IMR-90 (cell line): ENCODE measurements at regions not wholly inside any gene's neighbourhood (a gene's known extent, or its start where the extent isn't known, plus 50 kb on each side); places are given as distances from the start of the nearest gene placed in this dataset.

Source experiments
- ATAC-seq: fragments of 200-7000 bp; cut with Tn5 transposase; 2 replicates; pipeline ENCODE4 v1.9.1; 2020; ENCODE audit warnings: low read depth, mild to moderate bottlenecking, moderate library complexity
- BruUV-seq: library from RNA; stranded (reverse); fragments of 400-500 nt; replicated peaks from 2 replicates; lab custom pipeline; 2021; lab: Mats Ljungman, UMichigan
- CTCF ChIA-PET: fragments of 300-600 bp; formaldehyde crosslinking; extraction: SDS; loops from one replicate; lab custom pipeline; 2021; ENCODE audit warnings: antibody characterized with exemption; lab: Yijun Ruan, JAX
- POLR2A ChIA-PET: fragments of 300-600 bp; sonication (Branson Sonifier 250); formaldehyde crosslinking; loops from one replicate; lab custom pipeline; 2022; ENCODE audit warnings: antibody characterized with exemption; ENCODE audit not compliant: unreplicated experiment; lab: Charles Lee
- DNase-seq: peaks from one replicate; pipeline ENCODE4 v3.0.0; 2013
- H2AFZ ChIP-seq: replicated peaks from 2 replicates; pipeline ENCODE3; 2013; ENCODE audit warnings: low read length, mild to moderate bottlenecking; ENCODE audit not compliant: poor library complexity
- H2AK5ac ChIP-seq: 2 replicates; pipeline ENCODE4 v1.6.1; 2013; ENCODE audit warnings: low read depth, low read length, inconsistent platforms
- H2AK9ac ChIP-seq: replicated peaks from 2 replicates; pipeline ENCODE3; 2013; ENCODE audit warnings: mild to moderate bottlenecking, low read depth, low read length, moderate library complexity; ENCODE audit not compliant: poor library complexity
- H2BK120ac ChIP-seq: 2 replicates; pipeline ENCODE4 v1.6.1; 2013; ENCODE audit warnings: low read depth, low read length, inconsistent platforms
- H2BK15ac ChIP-seq: 3 replicates; pipeline ENCODE4 v1.6.1; 2013; ENCODE audit warnings: low read depth, low read length, inconsistent platforms
- H2BK20ac ChIP-seq: 2 replicates; pipeline ENCODE4 v1.6.1; 2013; ENCODE audit warnings: low read depth, mild to moderate bottlenecking, inconsistent platforms, low read length, moderate library complexity
- H2BK5ac ChIP-seq: 2 replicates; pipeline ENCODE4 v1.6.1; 2013; ENCODE audit warnings: mild to moderate bottlenecking, low read depth, low read length, inconsistent platforms; ENCODE audit not compliant: poor library complexity, severe bottlenecking
- H3K14ac ChIP-seq: replicated peaks from 2 replicates; pipeline ENCODE4 v1.6.1; 2013; ENCODE audit warnings: low read depth, low read length, inconsistent platforms
- H3K18ac ChIP-seq: 2 replicates; pipeline ENCODE4 v1.6.1; 2013; ENCODE audit warnings: low read depth, low read length, control low read depth
- H3K23ac ChIP-seq: 2 replicates; pipeline ENCODE4 v1.6.1; 2013; ENCODE audit warnings: low read depth, low read length, inconsistent platforms
- H3K27ac ChIP-seq: 2 replicates; pipeline ENCODE4 v1.5.1; 2013; ENCODE audit warnings: mild to moderate bottlenecking, control low read depth, low read length; ENCODE audit not compliant: insufficient read depth
- H3K27me3 ChIP-seq: 2 replicates; pipeline ENCODE4 v1.6.1; 2013; ENCODE audit warnings: low read length; ENCODE audit not compliant: control insufficient read depth, insufficient read depth
- H3K36me3 ChIP-seq: 2 replicates; pipeline ENCODE4 v1.6.1; 2013; ENCODE audit warnings: low read length, mixed read lengths; ENCODE audit not compliant: control insufficient read depth, insufficient read depth
- H3K4ac ChIP-seq: 2 replicates; pipeline ENCODE4 v1.6.1; 2013; ENCODE audit warnings: low read depth, low read length, inconsistent platforms
- H3K4me1 ChIP-seq: 2 replicates; pipeline ENCODE4 v1.6.1; 2013; ENCODE audit warnings: low read length, mixed read lengths; ENCODE audit not compliant: control insufficient read depth, insufficient read depth
- H3K4me2 ChIP-seq: 2 replicates; pipeline ENCODE4 v1.6.1; 2013; ENCODE audit warnings: low read depth, mild to moderate bottlenecking, control low read depth, low read length, moderate library complexity
- H3K4me3 ChIP-seq: 2 replicates; pipeline ENCODE4 v1.5.1; 2013; ENCODE audit warnings: low read depth, mild to moderate bottlenecking, control low read depth, low read length, moderate library complexity; ENCODE audit not compliant: insufficient read depth
- H3K56ac ChIP-seq: 2 replicates; pipeline ENCODE4 v1.6.1; 2013; ENCODE audit warnings: low read length, inconsistent platforms; ENCODE audit not compliant: insufficient read depth; ENCODE audit errors: extremely low read depth
- H3K79me1 ChIP-seq, 2 experiments: 2 replicates each; pipeline ENCODE4 v1.6.1; 2013; ENCODE audit warnings: low read length in 2 of 2, inconsistent platforms in 1 of 2, low read depth in 1 of 2
- H3K9ac ChIP-seq: 2 replicates; pipeline ENCODE4 v1.6.1; 2013; ENCODE audit warnings: low read depth, low read length, control low read depth
- H3K9me1 ChIP-seq: 2 replicates; pipeline ENCODE4 v1.6.1; 2013; ENCODE audit warnings: low read length, inconsistent platforms; ENCODE audit not compliant: insufficient read depth
- H3K9me3 ChIP-seq: 2 replicates; pipeline ENCODE4 v1.6.1; 2013; ENCODE audit warnings: low read length; ENCODE audit not compliant: control insufficient read depth, insufficient read depth
- H4K20me1 ChIP-seq: 2 replicates; pipeline ENCODE4 v1.6.1; 2013; ENCODE audit warnings: low read length, inconsistent platforms; ENCODE audit not compliant: insufficient read depth
- H4K5ac ChIP-seq: 2 replicates; pipeline ENCODE4 v1.6.1; 2013; ENCODE audit warnings: mild to moderate bottlenecking, low read depth, low read length, control low read depth
- H4K8ac ChIP-seq, 2 experiments: 2 replicates each; pipeline ENCODE4 v1.6.1; 2013; ENCODE audit warnings: low read depth in 2 of 2, low read length in 2 of 2, control low read depth in 1 of 2, inconsistent platforms in 1 of 2
- H4K91ac ChIP-seq: 2 replicates; pipeline ENCODE4 v1.6.1; 2013; ENCODE audit warnings: low read depth, low read length, inconsistent platforms; ENCODE audit not compliant: insufficient read depth
- BHLHE40 ChIP-seq: fragments of 150-350 bp; IDR thresholded peaks from 2 replicates; pipeline ENCODE4 v1.6.1; 2016; ENCODE audit warnings: mild to moderate bottlenecking, low read depth, low read length
- CEBPB ChIP-seq: IDR thresholded peaks from 2 replicates; pipeline ENCODE4 v1.6.1; 2012; ENCODE audit warnings: low read depth, low read length, improper control_type of control experiment
- CHD1 ChIP-seq: IDR thresholded peaks from 2 replicates; pipeline ENCODE4 v1.6.1; 2012; ENCODE audit warnings: low read depth, low read length, improper control_type of control experiment
- CTCF ChIP-seq: conservative IDR thresholded peaks from 2 replicates; pipeline ENCODE4 v1.5.1; 2012; ENCODE audit warnings: mild to moderate bottlenecking, low read depth, low read length, improper control_type of control experiment
- ELK1 ChIP-seq: fragments of 150-350 bp; IDR thresholded peaks from 2 replicates; pipeline ENCODE4 v1.6.1; 2016; ENCODE audit warnings: low read depth, mild to moderate bottlenecking, low read length, moderate library complexity, borderline replicate concordance
- FOS ChIP-seq: fragments of 150-350 bp; IDR thresholded peaks from 2 replicates; pipeline ENCODE4 v1.6.1; 2016; ENCODE audit warnings: low read depth, low read length
- MAFK ChIP-seq: IDR thresholded peaks from 2 replicates; pipeline ENCODE4 v1.6.1; 2012; ENCODE audit warnings: low read depth, low read length, improper control_type of control experiment
- MAZ ChIP-seq: IDR thresholded peaks from 2 replicates; pipeline ENCODE4 v1.6.1; 2012; ENCODE audit warnings: low read depth, mild to moderate bottlenecking, low read length, improper control_type of control experiment, moderate library complexity, borderline replicate concordance
- MXI1 ChIP-seq: IDR thresholded peaks from 2 replicates; pipeline ENCODE4 v1.6.1; 2012; ENCODE audit warnings: low read depth, mild to moderate bottlenecking, low read length, moderate library complexity, borderline replicate concordance
- NFE2L2 ChIP-seq: fragments of 150-350 bp; IDR thresholded peaks from 2 replicates; pipeline ENCODE4 v1.6.1; 2016; ENCODE audit warnings: low read depth, mild to moderate bottlenecking, low read length
- POLR2A ChIP-seq: IDR thresholded peaks from 2 replicates; pipeline ENCODE4 v1.6.1; 2012; ENCODE audit warnings: mild to moderate bottlenecking, low read depth, low read length
- RAD21 ChIP-seq: IDR thresholded peaks from 2 replicates; pipeline ENCODE4 v1.6.1; 2012; ENCODE audit warnings: low read length, improper control_type of control experiment
- RCOR1 ChIP-seq: IDR thresholded peaks from 2 replicates; pipeline ENCODE4 v1.6.1; 2012; ENCODE audit warnings: mild to moderate bottlenecking, low read length, improper control_type of control experiment; ENCODE audit not compliant: insufficient replicate concordance
- RFX5 ChIP-seq: IDR thresholded peaks from 2 replicates; pipeline ENCODE4 v1.8.0; 2012; ENCODE audit warnings: low read depth, mild to moderate bottlenecking, low read length, moderate library complexity
- SMC3 ChIP-seq: fragments of 150-350 bp; IDR thresholded peaks from 2 replicates; pipeline ENCODE4 v1.6.1; 2016; ENCODE audit warnings: low read depth, mild to moderate bottlenecking, antibody characterized with exemption, low read length, moderate library complexity
- USF2 ChIP-seq: fragments of 150-350 bp; IDR thresholded peaks from 2 replicates; pipeline ENCODE4 v1.6.1; 2017; ENCODE audit warnings: mild to moderate bottlenecking, antibody characterized with exemption, low read length, low read depth
- WGBS, 2 experiments: methylation state at CpG; one replicate each; pipeline versions ENCODE4 v1.1.5 to v1.1.7; 2013; ENCODE audit warnings: missing lambda C conversion rate in 2 of 2; ENCODE audit not compliant: insufficient read length in 1 of 2; ENCODE audit errors: extremely low coverage in 2 of 2; 5-methylcytosine and 5-hydroxymethylcytosine counted together
- dilution Hi-C: fragments of 300-500 bp; cut with HindIII; formaldehyde crosslinking; loops from one replicate; pipeline ENCODE4 v1.14.3; 2018; ENCODE audit warnings: low sequenced_read_pairs; ENCODE audit not compliant: unreplicated experiment
- in situ Hi-C: fragments of 300-500 bp; cut with MboI; formaldehyde crosslinking; loops from 3 replicates; pipeline ENCODE4 v1.14.3; 2019; ENCODE audit warnings: low sequenced_read_pairs, inconsistent platforms, mixed read lengths
- intact Hi-C: fragments of 100-400 bp; cut with micrococcal nuclease; formaldehyde crosslinking; loops from 2 replicates; pipeline ENCODE4 v1.10.0; 2022

GRCh38 chr13:51534041-51534817, 50.0 kb upstream of the WDFY2 start:
- in situ Hi-C loops (no loop called here), intact Hi-C loops (no loop called here), dilution Hi-C loops (no loop called here)
- Histone ChIP-seq H3K27me3 (no peaks in the 10 kb centered on the region), H2AK9ac (no peak overlapping the region), H3K4me1 (0 out of 2 replicates have a peak, but pooled peaks cover under 1% of the 10 kb centered on the region), H2BK15ac (no peak overlapping the region), H4K20me1 (no peaks in the 10 kb centered on the region), H4K5ac (no peak overlapping the region), H3K79me1 (no peaks in the 10 kb centered on the region), H3K36me3 (no peaks in the 10 kb centered on the region), H3K9me3 (no peaks in the 10 kb centered on the region), H3K4ac (no peak overlapping the region), H3K56ac (no peak overlapping the region), H3K4me2 (no peak overlapping the region), H4K91ac (no peak overlapping the region), H2BK20ac (no peak overlapping the region), H3K9me1 (no peaks in the 10 kb centered on the region), H2AK5ac (no peak overlapping the region), H3K9ac (no peak overlapping the region), H3K18ac (no peak overlapping the region), H4K8ac (no peak overlapping the region), H3K27ac (no peak overlapping the region), H2BK5ac (no peak overlapping the region), H2BK120ac (no peak overlapping the region), H3K4me3 (no peak overlapping the region), H3K14ac (no peak overlapping the region), H3K23ac (no peak overlapping the region), H2AFZ (peak overlapping the region; percentile 73)
- ChIA-PET POLR2A (no interaction called here), CTCF (interaction anchor here (0.7 kb wide), 1 partner anchor 59 kb away, joined by 3 read pairs; no protein-coding TSS in a partner anchor)
- DNase-seq (no peak), ATAC-seq (no peak)
- TF ChIP-seq BHLHE40 (no peak), FOS (no peak), RFX5 (no peak), MAZ (no peak), RCOR1 (no peak), CEBPB (no peak), CTCF (no peak), ELK1 (no peak), CHD1 (no peak), USF2 (no peak), SMC3 (no peak), POLR2A (no peak), RAD21 (no peak), MAFK (no peak), MXI1 (no peak), NFE2L2 (no peak)
- 86% methylated on average over 1 of the region's 6 CpGs; no CpG with 5 or more reads in 1 of the 2 experiments for WGBS, 2 experiments
- BruUV-seq = no TSS peak
